ENCODE measurements at regions not wholly inside any gene's neighbourhood (a gene's known extent, or its start where the extent isn't known, plus 50 kb on each side); places are given as distances from the start of the nearest gene placed in this dataset.

- DNase-seq, result peak in 24 of 58 donors; percentile 17 to 64 (median 31)
Observed at GRCh38 chr2:104790100-104790811, 63.7 kb upstream of the POU3F3 start.

GRCh38 chr2:104790901-104791495, 62.9 kb upstream of the POU3F3 start:
- peak in 4 of 58 donors; percentile 9 to 22 (median 15) for DNase-seq

DNA sequence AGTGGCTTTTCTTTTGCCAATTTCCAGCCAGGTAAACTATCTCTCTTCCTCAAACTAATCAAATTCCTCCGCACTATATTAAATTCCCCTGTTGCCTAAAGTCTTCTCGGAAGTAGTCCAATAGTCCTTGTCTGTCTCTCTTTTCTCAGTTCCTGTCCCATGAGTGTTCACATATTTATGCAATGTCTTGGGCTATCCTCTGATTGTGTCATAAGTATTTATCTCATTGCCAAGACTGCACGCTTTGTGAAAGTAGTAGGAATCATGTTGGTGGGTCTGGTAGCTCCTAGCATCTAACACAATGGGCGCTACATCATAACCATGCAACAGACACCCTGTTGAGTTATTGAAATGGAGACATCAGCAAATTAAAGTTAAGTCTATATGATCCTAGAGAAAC, 59.9 kb upstream of the POU3F3 start:
- no peak for DNase-seq

- no peak for DNase-seq
Observed at GRCh38 chr2:104794441-104794840, 59.5 kb upstream of the POU3F3 start.

All from anterior cingulate cortex (tissue), 58 donors.